Activated CD4-positive, alpha-beta T cell treated with anti-CD3 and anti-CD28 coated beads, Interleukin-2, amount 50 U/mL, for 16 hours (primary cell): ENCODE measurements at regions not wholly inside any gene's neighbourhood (a gene's known extent, or its start where the extent isn't known, plus 50 kb on each side); places are given as distances from the start of the nearest gene placed in this dataset.
A peak's percentile ranks its signal among the peaks of the same experiment; 100 is the strongest.
"Not testable (repeated sequence)": the region's sequence is repeated elsewhere in the genome, so short reads cannot be mapped to it uniquely, and the experiment has no call there.

Experiments
- DNase-seq: peaks from one replicate; pipeline ENCODE4 v3.0.0-alpha.2; 2020

DNA sequence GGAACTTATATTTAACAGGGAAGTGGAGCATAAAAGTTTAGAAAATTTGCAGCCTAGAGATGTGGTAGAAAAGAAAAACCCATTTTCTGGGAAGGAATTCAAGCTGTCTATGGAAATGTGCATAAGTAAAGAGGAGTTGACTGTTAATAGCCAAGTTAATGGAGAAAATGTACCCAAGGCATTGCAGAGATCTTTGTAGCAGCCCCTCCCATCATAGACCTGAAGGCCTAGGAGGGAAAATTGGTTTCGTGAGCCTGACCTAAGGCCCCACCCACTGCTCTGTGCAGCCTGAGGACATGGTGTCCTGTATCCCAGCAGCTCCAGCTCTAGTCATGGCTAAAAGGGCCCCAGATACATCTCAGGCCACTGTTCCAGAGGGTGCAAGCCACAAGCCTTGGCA is 772.4 kb upstream of the RIOK2 start:
- no peak for DNase-seq

DNA sequence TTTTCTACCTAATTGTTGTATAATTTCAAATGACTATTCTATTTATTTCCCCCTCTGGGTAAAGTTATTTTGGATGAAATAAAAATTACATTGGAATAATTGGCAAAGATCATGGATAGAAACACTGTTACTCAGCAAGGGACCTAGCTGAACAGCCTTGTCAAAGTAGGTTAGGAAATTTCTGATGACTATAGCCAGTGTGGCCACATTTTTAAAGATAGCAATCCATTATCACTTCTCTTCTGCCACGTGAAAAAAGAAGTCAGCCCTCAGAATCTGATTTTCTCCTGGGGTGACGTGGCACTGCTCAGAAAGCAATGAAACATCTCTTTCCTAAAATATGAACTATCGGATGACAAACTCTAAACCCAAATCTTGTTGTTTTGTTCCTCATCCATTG is 784.2 kb upstream of the RIOK2 start:
- DNase-seq = no peak

GRCh38 chr5:97968346-97968745 is 785.3 kb upstream of the RIOK2 start:
- no peak for DNase-seq

- no peak for DNase-seq
Measured at GRCh38 chr5:97979740-97980139, 793.7 kb upstream of the RGMB start.

DNA sequence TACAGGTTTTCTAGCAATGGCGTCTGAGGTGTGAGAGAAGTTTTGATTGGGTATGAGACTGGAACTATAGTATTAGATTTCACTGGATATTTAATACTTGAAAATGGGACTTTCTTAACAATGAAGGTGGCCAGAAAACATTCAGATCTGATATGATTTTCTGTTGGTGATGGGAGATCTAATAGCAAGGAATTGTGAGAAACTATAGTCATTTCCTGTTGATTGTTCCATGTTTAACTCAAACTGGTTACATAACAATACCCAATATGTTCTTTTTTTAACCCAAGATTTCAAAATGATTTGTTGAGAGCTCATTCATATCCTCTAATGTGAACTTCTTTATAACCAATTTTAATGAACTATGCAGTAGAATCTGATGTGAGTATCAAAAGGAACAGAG is 793.2 kb upstream of the RGMB start:
- no peak for DNase-seq

GRCh38 chr5:97986069-97986468 is 787.4 kb upstream of the RGMB start:
- DNase-seq = no peak

DNA sequence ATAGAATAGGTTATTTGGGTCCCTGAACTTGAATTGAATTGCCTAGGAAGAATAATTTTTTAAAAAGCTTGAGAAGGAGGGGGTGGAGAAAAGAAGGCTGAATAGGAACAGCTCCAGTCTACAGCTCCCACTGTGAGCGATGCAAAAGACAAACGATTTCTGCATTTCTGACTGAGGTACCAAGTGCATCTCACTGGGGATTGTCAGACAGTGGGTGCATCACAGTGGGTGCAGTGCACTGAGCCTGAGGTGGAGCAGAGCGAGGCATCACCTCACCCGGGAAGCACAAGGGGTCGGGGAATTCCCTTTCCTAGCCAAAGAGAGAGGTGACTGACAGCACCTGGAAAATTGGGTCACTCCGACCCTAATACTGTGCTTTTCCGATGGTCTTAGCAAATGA is 782.2 kb upstream of the RGMB start:
- no peak for DNase-seq

- DNase-seq = no peak
Measured at GRCh38 chr5:97998941-97999340, 774.5 kb upstream of the RGMB start.

GRCh38 chr5:98004463-98004862 is 769.0 kb upstream of the RGMB start:
- no peak for DNase-seq

DNA sequence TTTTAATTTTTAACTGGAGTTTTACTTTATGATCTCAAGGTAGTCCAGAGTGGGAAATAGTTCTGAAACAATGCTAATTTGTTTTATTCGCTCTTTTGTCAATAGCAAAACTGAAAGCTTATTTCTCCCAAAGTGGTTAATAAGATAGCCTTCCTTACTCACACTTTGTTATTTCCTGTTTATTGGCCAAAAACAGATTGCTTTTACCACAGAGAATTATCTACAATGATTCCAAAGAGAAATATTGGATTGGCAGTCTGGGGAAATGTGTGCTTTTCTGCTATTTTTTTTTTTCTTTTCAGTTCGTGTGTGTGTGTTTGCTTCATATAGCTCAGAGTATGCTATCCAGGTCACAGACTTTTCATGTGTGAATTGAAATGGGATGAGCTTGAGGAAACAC is 756.7 kb upstream of the RGMB start:
- no peak for DNase-seq

- not testable (repeated sequence) for DNase-seq
Measured at GRCh38 chr5:98030273-98030672, 743.2 kb upstream of the RGMB start.

- not testable (repeated sequence) for DNase-seq
Measured at GRCh38 chr5:98031036-98031435, 742.4 kb upstream of the RGMB start.

DNA sequence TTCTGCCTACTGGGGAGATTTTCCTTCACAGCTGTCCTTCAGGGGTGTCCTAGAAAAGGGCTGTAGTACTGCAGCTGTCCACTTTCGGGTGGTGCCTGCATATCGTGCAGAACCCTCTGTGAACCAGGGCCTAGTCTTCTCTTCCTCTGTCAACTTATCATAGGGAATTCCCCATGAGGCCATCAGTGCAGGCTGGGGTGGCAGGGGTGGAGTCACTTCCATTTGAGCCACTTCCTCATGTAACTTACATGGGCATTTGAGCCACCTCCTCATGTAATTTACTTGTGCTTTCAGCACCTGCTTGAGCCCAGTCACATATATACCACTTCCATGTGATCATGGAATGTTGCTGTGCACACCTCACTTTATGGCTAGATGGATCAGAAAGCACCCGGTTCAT is 742.0 kb upstream of the RGMB start:
- no peak for DNase-seq

- DNase-seq = no peak
Measured at GRCh38 chr5:98031926-98032325, 741.5 kb upstream of the RGMB start.

GRCh38 chr5:98041661-98042060 is 731.8 kb upstream of the RGMB start:
- no peak for DNase-seq

DNA sequence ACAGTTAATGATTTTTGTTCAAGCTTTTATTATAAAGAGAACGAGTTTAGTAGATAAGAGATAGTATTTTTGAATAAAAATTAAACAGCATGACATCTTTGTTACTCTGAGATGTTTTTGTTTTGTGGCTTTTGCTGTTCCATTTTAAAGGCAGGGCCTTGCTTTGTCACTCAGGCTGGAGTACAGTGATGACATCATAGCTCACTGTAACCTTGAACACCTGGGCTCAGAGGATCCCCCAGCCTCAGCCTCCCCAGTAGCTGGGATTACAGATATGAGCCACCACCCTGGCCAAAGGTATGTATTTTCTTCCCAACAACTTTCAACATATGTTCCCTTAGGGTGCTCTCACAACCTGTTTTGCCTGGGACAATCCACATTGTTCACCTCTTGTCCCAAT is 730.9 kb upstream of the RGMB start:
- no peak for DNase-seq

DNA sequence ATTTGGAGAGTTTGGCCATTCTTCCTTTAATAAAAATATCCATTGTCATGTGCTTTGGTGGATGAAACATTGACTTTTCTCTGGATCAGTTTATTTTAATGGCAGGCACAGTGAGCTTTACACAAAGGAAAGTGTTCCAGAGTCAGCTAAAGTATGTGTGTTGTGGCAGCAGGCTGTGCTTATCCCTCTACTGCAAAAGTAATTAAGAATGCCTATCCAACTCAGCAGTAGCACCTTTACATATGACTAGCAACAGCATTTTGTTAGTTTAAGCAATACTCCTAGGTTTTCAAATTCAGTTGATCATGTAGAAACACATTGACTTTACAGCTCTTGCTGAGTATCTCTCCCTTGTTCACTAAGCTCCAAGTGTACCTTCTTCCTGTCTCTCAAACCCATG is 730.5 kb upstream of the RGMB start:
- DNase-seq = no peak

DNA sequence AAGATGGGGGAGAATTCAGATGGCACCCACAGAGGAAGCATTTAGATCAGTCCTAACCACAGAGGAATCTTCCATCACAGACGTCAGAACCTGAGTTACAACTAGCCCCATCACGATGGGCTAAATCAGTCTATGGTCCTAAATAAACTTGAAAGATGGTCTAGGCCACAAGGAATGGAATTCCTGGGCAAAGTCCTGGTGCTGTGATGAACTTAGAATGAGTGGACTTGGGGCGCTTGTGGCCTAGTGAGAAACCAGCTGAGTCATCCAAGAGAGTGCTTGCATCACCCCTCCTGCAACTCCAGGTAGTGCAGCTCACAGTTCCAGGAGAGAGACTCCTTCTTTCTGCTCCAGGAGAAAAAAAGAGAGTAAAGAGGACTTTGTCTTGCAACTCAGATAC is 722.9 kb upstream of the RGMB start:
- no peak for DNase-seq

- DNase-seq = no peak
Measured at GRCh38 chr5:98053170-98053569, 720.3 kb upstream of the RGMB start.

DNA sequence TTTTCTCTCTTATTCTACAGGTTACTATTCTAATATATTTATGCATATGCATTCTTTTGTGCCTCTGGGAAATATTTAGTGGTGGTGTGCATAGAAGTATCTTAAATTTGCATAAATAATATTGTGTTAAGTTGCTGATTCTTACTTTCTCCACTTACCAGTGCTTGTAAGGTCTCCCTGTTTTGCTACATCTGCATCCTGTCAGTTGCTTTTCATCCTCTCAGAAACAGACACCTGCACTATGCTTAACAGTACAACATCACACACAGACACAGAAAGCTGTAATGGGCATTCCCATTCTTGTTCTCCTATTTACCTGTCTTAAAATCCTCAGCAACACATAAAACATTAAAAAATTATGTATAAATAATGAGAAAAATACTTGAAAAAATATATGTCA is 713.3 kb upstream of the RGMB start:
- no peak for DNase-seq

DNA sequence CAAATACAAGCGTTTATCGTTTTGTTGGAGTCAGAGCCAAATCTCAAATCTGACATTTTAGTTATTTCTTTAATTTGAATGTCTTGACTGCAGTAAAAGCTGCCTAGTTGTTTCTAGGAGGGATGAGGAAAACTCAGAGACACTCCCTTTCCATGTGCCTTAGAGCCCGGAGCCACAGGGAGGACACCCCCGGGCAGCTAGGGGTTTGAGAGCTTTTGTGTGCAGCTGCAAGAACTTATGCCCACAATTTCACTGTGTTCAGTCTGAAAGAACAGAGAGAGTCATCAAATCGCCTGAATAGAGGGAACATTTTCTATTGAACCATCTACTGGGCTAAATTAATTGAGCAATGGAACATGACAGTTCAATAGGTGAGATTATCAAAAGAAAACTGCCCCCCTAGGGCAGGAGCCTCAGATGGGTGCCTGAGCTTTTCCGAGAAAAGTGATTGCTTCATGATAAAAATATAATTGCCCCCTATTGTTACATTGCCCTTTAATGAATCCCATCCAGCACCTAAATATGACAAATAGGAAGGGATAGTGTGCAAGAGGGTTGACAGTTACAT is 709.3 kb upstream of the RGMB start:
- no peak for DNase-seq

- DNase-seq = no peak
Measured at GRCh38 chr5:98065261-98065909, 708.1 kb upstream of the RGMB start.

GRCh38 chr5:98066910-98067309 is 706.6 kb upstream of the RGMB start:
- no peak for DNase-seq

- peak; percentile 7 for DNase-seq
Measured at GRCh38 chr5:98069876-98070512, 703.5 kb upstream of the RGMB start.

- no peak for DNase-seq
Measured at GRCh38 chr5:98072921-98073320, 700.5 kb upstream of the RGMB start.
